WTC11 (cell line): ENCODE measurements at regions not wholly inside any gene's neighbourhood (a gene's known extent, or its start where the extent isn't known, plus 50 kb on each side); places are given as distances from the start of the nearest gene placed in this dataset.

Source experiments
- ATAC-seq: fragments of 200-7000 bp; cut with Tn5 transposase; 2 replicates; pipeline ENCODE4 v1.10.0; 2021; ENCODE audit warnings: mild to moderate bottlenecking, moderate library complexity
- CTCF ChIA-PET: fragments of 300-600 bp; sonication (Branson Sonifier 250); formaldehyde crosslinking; loops from one replicate; lab custom pipeline; 2021; ENCODE audit warnings: antibody characterized with exemption; lab: Charles Lee
- POLR2A ChIA-PET: fragments of 350-600 bp; sonication (Branson Sonifier 250); formaldehyde crosslinking; loops from one replicate; lab custom pipeline; 2021; ENCODE audit warnings: antibody characterized with exemption; lab: Charles Lee
- DNase-seq: peaks from one replicate; pipeline ENCODE4 v3.0.0; 2021; ENCODE audit warnings: low spot score
- H3K27ac Mint-ChIP-seq: 2 replicates; pipeline ENCODE4 v1.8.0; 2021; ENCODE audit warnings: mixed read lengths
- H3K27me3 Mint-ChIP-seq: 2 replicates; pipeline ENCODE4 v1.8.0; 2021; ENCODE audit warnings: low read depth, mild to moderate bottlenecking, moderate library complexity, mixed read lengths
- H3K36me3 Mint-ChIP-seq: 2 replicates; pipeline ENCODE4 v1.8.0; 2021; ENCODE audit warnings: mixed read lengths
- H3K4me1 Mint-ChIP-seq: 2 replicates; pipeline ENCODE4 v1.8.0; 2022; ENCODE audit warnings: mixed read lengths
- H3K4me3 Mint-ChIP-seq: 2 replicates; pipeline ENCODE4 v1.8.0; 2021; ENCODE audit warnings: mild to moderate bottlenecking, moderate library complexity, mixed read lengths
- H3K9me3 Mint-ChIP-seq: 2 replicates; pipeline ENCODE4 v1.8.0; 2021; ENCODE audit warnings: mixed read lengths
- CBFB ChIP-seq: sonication (generic); formaldehyde crosslinking; IDR thresholded peaks from 2 replicates; pipeline ENCODE4 v1.8.1; 2022; ENCODE audit warnings: mild to moderate bottlenecking, low read depth, missing genetic modification reagents
- ELF4 ChIP-seq: sonication (generic); formaldehyde crosslinking; IDR thresholded peaks from 2 replicates; pipeline ENCODE4 v1.8.1; 2022; ENCODE audit warnings: low read depth, mild to moderate bottlenecking, moderate library complexity, missing genetic modification reagents
- GTF2I ChIP-seq: fragments of 250-450 bp; sonication (Bioruptor Pico); conservative IDR thresholded peaks from 2 replicates; pipeline ENCODE4 v1.4.0; 2021; ENCODE audit warnings: mild to moderate bottlenecking
- JAZF1 ChIP-seq: fragments of 250-450 bp; sonication (Bioruptor Pico); IDR thresholded peaks from 2 replicates; pipeline ENCODE4 v1.9.0; 2021; ENCODE audit warnings: moderate library complexity, mild to moderate bottlenecking, inconsistent platforms
- NFE2L1 ChIP-seq: sonication (generic); formaldehyde crosslinking; IDR thresholded peaks from 2 replicates; pipeline ENCODE4 v1.8.1; 2023; ENCODE audit warnings: missing genetic modification reagents
- NR1H2 ChIP-seq: sonication (generic); formaldehyde crosslinking; IDR thresholded peaks from 2 replicates; pipeline ENCODE4 v1.9.0; 2021; ENCODE audit warnings: mild to moderate bottlenecking, moderate library complexity, missing genetic modification reagents
- NR3C1 ChIP-seq: sonication (generic); formaldehyde crosslinking; conservative IDR thresholded peaks from 2 replicates; pipeline ENCODE4 v1.8.1; 2023; ENCODE audit warnings: low read depth, mild to moderate bottlenecking, missing genetic modification reagents
- RELA ChIP-seq: sonication (generic); formaldehyde crosslinking; IDR thresholded peaks from 2 replicates; pipeline ENCODE4 v1.8.1; 2022; ENCODE audit warnings: missing genetic modification reagents, mild to moderate bottlenecking, borderline replicate concordance
- RORB ChIP-seq: fragments of 250-450 bp; sonication (Bioruptor Pico); IDR thresholded peaks from 2 replicates; pipeline ENCODE4 v1.9.0; 2021; ENCODE audit warnings: mild to moderate bottlenecking
- TP53 ChIP-seq: sonication (generic); formaldehyde crosslinking; IDR thresholded peaks from 2 replicates; pipeline ENCODE4 v1.8.1; 2023; ENCODE audit warnings: mild to moderate bottlenecking, missing genetic modification reagents
- ZNF219 ChIP-seq: sonication (generic); formaldehyde crosslinking; IDR thresholded peaks from 2 replicates; pipeline ENCODE4 v1.8.0; 2023; ENCODE audit warnings: missing genetic modification reagents, mild to moderate bottlenecking, borderline replicate concordance
- ZNF232 ChIP-seq: sonication (generic); formaldehyde crosslinking; IDR thresholded peaks from 2 replicates; pipeline ENCODE4 v1.8.0; 2022; ENCODE audit warnings: mild to moderate bottlenecking, missing genetic modification reagents
- ZNF416 ChIP-seq: fragments of 250-450 bp; sonication (Bioruptor Pico); IDR thresholded peaks from 2 replicates; pipeline ENCODE4 v1.9.0; 2021; ENCODE audit warnings: mild to moderate bottlenecking, inconsistent platforms
- ZNF671 ChIP-seq: fragments of 250-450 bp; sonication (Bioruptor Pico); IDR thresholded peaks from 2 replicates; pipeline ENCODE4 v1.8.0; 2021; ENCODE audit warnings: mild to moderate bottlenecking
- TF ChIP-seq, protein P1 (sequence below): sonication (generic); formaldehyde crosslinking; IDR thresholded peaks from 2 replicates; pipeline ENCODE4 v1.8.0; 2022; ENCODE audit warnings: mild to moderate bottlenecking, missing genetic modification reagents
- TF ChIP-seq, protein P2 (sequence below): sonication (generic); formaldehyde crosslinking; IDR thresholded peaks from 2 replicates; pipeline ENCODE4 v1.8.1; 2023; ENCODE audit warnings: mild to moderate bottlenecking, missing genetic modification reagents, moderate library complexity
- TF ChIP-seq, protein P3 (sequence below): sonication (generic); formaldehyde crosslinking; IDR thresholded peaks from 2 replicates; pipeline ENCODE4 v1.8.1; 2022; ENCODE audit warnings: low read depth, missing genetic modification reagents, borderline replicate concordance
- TF ChIP-seq, protein P4 (sequence below): fragments of 250-450 bp; sonication (Bioruptor Pico); IDR thresholded peaks from 2 replicates; pipeline ENCODE4 v1.9.0; 2021; ENCODE audit warnings: moderate library complexity, mild to moderate bottlenecking, inconsistent platforms, borderline replicate concordance
- TF ChIP-seq, protein P5 (sequence below): sonication (generic); formaldehyde crosslinking; IDR thresholded peaks from 2 replicates; pipeline ENCODE4 v1.8.1; 2023; ENCODE audit warnings: mild to moderate bottlenecking, missing genetic modification reagents
- TF ChIP-seq, protein P6 (sequence below): sonication (generic); formaldehyde crosslinking; conservative IDR thresholded peaks from 2 replicates; pipeline ENCODE4 v1.8.1; 2023; ENCODE audit warnings: mild to moderate bottlenecking, low read depth, missing genetic modification reagents, moderate library complexity

DNA sequence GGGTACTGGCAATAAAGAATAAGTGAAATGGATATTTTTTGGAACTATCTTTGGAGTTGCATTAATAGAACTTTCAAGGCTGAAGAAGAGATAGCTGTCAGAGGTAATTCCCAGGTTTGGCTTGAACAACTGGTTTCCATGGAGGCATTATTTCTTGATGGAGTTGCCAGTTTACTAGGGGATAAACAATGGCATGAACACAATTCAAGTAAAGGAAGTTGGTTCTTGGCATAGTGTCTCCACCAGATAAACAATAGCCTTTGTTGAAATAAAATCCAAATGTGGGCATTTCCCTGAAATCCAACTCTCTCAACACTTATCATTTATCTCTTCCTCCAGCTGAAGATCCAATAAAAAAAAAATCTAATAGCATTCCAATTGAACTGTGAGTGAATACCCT, 454.9 kb downstream of the C6orf118 start:
- Mint-ChIP-seq H3K9me3 (0 out of 2 replicates have a peak, but pooled peaks cover 4% of the 10 kb centered on the region), H3K4me1 (peaks cover 6% of the 10 kb centered on the region; the same call in 1 of the 2 replicates), H3K27me3 (no peaks in the 10 kb centered on the region), H3K27ac (no peak overlapping the region), H3K4me3 (no peak overlapping the region), H3K36me3 (no peaks in the 10 kb centered on the region)
- DNase-seq (no peak), ATAC-seq (no peak)
- POLR2A ChIA-PET: no interaction called here
- CTCF ChIA-PET: no interaction called here
- TF ChIP-seq ELF4 (CRISPR knock-in tag) (no peak), CBFB (no peak), ZNF232 (CRISPR knock-in tag) (no peak), ZNF219 (CRISPR knock-in tag) (no peak), NFE2L1 (CRISPR knock-in tag) (no peak), ZNF416 (CRISPR knock-in tag) (no peak), GTF2I (CRISPR knock-in tag) (no peak), NR1H2 (CRISPR knock-in tag) (no peak), NR3C1 (CRISPR knock-in tag) (no peak), RORB (CRISPR knock-in tag) (no peak), ZNF671 (CRISPR knock-in tag) (no peak)
- TF ChIP-seq, protein P1, sequence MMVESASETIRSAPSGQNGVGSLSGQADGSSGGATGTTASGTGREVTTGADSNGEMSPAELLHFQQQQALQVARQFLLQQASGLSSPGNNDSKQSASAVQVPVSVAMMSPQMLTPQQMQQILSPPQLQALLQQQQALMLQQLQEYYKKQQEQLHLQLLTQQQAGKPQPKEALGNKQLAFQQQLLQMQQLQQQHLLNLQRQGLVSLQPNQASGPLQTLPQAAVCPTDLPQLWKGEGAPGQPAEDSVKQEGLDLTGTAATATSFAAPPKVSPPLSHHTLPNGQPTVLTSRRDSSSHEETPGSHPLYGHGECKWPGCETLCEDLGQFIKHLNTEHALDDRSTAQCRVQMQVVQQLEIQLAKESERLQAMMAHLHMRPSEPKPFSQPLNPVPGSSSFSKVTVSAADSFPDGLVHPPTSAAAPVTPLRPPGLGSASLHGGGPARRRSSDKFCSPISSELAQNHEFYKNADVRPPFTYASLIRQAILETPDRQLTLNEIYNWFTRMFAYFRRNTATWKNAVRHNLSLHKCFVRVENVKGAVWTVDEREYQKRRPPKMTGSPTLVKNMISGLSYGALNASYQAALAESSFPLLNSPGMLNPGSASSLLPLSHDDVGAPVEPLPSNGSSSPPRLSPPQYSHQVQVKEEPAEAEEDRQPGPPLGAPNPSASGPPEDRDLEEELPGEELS (CRISPR knock-in tag): no peak
- TF ChIP-seq, protein P2, sequence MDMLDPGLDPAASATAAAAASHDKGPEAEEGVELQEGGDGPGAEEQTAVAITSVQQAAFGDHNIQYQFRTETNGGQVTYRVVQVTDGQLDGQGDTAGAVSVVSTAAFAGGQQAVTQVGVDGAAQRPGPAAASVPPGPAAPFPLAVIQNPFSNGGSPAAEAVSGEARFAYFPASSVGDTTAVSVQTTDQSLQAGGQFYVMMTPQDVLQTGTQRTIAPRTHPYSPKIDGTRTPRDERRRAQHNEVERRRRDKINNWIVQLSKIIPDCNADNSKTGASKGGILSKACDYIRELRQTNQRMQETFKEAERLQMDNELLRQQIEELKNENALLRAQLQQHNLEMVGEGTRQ (CRISPR knock-in tag): no peak
- TF ChIP-seq, protein P3, sequence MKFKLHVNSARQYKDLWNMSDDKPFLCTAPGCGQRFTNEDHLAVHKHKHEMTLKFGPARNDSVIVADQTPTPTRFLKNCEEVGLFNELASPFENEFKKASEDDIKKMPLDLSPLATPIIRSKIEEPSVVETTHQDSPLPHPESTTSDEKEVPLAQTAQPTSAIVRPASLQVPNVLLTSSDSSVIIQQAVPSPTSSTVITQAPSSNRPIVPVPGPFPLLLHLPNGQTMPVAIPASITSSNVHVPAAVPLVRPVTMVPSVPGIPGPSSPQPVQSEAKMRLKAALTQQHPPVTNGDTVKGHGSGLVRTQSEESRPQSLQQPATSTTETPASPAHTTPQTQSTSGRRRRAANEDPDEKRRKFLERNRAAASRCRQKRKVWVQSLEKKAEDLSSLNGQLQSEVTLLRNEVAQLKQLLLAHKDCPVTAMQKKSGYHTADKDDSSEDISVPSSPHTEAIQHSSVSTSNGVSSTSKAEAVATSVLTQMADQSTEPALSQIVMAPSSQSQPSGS (CRISPR knock-in tag): no peak
- TF ChIP-seq, protein P4, sequence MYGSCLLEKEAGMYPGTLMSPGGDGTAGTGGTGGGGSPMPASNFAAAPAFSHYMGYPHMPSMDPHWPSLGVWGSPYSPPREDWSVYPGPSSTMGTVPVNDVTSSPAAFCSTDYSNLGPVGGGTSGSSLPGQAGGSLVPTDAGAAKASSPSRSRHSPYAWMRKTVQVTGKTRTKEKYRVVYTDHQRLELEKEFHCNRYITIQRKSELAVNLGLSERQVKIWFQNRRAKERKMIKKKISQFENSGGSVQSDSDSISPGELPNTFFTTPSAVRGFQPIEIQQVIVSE (CRISPR knock-in tag): no peak

DNA sequence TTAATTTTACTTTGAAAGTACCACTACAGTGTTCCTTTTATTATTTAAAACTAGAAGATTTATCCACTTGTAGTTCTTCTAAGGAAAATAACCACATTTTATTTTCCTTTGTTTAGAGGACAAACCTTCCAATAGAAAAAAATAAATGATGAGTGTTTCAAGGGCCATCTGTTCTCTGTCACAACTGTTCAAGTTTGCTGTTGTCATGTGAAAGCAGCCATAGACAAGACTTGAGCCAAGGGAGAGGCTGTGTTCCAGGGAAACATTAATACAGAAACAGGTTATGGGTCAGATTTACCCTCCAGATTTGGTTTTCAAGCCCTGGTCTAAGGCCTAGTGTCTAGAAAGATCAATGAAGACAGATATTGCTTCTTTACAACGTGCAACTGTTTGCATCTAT, 463.6 kb downstream of the C6orf118 start:
- H3K27me3 Mint-ChIP-seq: no peaks in the 10 kb centered on the region
- H3K27ac Mint-ChIP-seq: no peak overlapping the region
- no peak overlapping the region for H3K4me3 Mint-ChIP-seq
- H3K36me3 Mint-ChIP-seq: no peaks in the 10 kb centered on the region
- H3K4me1 Mint-ChIP-seq: peaks cover 9% of the 10 kb centered on the region; the same call in 1 of the 2 replicates
- ATAC-seq: no peak
- POLR2A ChIA-PET: no interaction called here
- H3K9me3 Mint-ChIP-seq: peaks cover 13% of the 10 kb centered on the region
- CTCF ChIA-PET: no interaction called here
- DNase-seq: no peak
- TF ChIP-seq, protein P1 (CRISPR knock-in tag): no peak
- TF ChIP-seq, protein P5, sequence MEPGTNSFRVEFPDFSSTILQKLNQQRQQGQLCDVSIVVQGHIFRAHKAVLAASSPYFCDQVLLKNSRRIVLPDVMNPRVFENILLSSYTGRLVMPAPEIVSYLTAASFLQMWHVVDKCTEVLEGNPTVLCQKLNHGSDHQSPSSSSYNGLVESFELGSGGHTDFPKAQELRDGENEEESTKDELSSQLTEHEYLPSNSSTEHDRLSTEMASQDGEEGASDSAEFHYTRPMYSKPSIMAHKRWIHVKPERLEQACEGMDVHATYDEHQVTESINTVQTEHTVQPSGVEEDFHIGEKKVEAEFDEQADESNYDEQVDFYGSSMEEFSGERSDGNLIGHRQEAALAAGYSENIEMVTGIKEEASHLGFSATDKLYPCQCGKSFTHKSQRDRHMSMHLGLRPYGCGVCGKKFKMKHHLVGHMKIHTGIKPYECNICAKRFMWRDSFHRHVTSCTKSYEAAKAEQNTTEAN (CRISPR knock-in tag): no peak
- TF ChIP-seq TP53 (CRISPR knock-in tag): no peak
- TF ChIP-seq, protein P3 (CRISPR knock-in tag): no peak
- no peak for TF ChIP-seq RELA (CRISPR knock-in tag)
- no peak for TF ChIP-seq JAZF1 (CRISPR knock-in tag)
- TF ChIP-seq ZNF219 (CRISPR knock-in tag): no peak
- TF ChIP-seq, protein P6, sequence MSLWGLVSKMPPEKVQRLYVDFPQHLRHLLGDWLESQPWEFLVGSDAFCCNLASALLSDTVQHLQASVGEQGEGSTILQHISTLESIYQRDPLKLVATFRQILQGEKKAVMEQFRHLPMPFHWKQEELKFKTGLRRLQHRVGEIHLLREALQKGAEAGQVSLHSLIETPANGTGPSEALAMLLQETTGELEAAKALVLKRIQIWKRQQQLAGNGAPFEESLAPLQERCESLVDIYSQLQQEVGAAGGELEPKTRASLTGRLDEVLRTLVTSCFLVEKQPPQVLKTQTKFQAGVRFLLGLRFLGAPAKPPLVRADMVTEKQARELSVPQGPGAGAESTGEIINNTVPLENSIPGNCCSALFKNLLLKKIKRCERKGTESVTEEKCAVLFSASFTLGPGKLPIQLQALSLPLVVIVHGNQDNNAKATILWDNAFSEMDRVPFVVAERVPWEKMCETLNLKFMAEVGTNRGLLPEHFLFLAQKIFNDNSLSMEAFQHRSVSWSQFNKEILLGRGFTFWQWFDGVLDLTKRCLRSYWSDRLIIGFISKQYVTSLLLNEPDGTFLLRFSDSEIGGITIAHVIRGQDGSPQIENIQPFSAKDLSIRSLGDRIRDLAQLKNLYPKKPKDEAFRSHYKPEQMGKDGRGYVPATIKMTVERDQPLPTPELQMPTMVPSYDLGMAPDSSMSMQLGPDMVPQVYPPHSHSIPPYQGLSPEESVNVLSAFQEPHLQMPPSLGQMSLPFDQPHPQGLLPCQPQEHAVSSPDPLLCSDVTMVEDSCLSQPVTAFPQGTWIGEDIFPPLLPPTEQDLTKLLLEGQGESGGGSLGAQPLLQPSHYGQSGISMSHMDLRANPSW (CRISPR knock-in tag): no peak
